ENCODE measurements at regions not wholly inside any gene's neighbourhood (a gene's known extent, or its start where the extent isn't known, plus 50 kb on each side); places are given as distances from the start of the nearest gene placed in this dataset.
"Not testable (repeated sequence)": the region's sequence is repeated elsewhere in the genome, so short reads cannot be mapped to it uniquely, and the experiment has no call there.

- not testable (repeated sequence) for TF ChIP-seq CTCF (IDR thresholded peaks at IDR 0.05; ENCODE audit: low read depth, low read length, poor library complexity, severe bottlenecking); EZH2phosphoT487 (IDR thresholded peaks at IDR 0.05; ENCODE audit: borderline replicate concordance, low read length)
These were observed 146.8 kb upstream of the TRIB2 start for GRCh38 chr2:12569929-12570328.
